GM18907 (cell line): ENCODE measurements at regions not wholly inside any gene's neighbourhood (a gene's known extent, or its start where the extent isn't known, plus 50 kb on each side); places are given as distances from the start of the nearest gene placed in this dataset.

ENCODE experiments used
- ATAC-seq: cut with Tn5 transposase; IDR thresholded peaks from one replicate; pipeline ENCODE4 v1.9.1; 2021; ENCODE audit warnings: mild to moderate bottlenecking, moderate library complexity; ENCODE audit not compliant: unreplicated experiment

DNA sequence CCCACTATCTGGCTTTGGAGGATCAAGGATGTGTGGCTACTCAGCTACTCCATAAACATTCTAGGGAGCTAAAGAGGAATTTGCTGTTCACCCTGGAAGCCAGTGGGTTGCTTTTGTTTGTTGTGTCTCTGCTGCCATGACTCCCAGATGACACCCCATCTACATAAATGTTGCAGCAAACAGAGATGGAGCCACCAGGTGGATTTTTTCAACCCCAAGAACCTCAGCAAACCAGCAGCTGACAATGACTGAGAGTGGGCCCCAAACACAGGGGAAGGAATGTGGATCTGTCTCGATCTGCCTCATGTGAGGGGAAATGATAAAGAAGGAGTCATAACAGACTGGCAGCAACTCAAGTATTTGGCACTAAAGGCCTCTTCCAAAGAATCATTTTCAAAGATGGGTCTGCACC lies 132.7 kb upstream of the TNC start:
- no peak for ATAC-seq

DNA sequence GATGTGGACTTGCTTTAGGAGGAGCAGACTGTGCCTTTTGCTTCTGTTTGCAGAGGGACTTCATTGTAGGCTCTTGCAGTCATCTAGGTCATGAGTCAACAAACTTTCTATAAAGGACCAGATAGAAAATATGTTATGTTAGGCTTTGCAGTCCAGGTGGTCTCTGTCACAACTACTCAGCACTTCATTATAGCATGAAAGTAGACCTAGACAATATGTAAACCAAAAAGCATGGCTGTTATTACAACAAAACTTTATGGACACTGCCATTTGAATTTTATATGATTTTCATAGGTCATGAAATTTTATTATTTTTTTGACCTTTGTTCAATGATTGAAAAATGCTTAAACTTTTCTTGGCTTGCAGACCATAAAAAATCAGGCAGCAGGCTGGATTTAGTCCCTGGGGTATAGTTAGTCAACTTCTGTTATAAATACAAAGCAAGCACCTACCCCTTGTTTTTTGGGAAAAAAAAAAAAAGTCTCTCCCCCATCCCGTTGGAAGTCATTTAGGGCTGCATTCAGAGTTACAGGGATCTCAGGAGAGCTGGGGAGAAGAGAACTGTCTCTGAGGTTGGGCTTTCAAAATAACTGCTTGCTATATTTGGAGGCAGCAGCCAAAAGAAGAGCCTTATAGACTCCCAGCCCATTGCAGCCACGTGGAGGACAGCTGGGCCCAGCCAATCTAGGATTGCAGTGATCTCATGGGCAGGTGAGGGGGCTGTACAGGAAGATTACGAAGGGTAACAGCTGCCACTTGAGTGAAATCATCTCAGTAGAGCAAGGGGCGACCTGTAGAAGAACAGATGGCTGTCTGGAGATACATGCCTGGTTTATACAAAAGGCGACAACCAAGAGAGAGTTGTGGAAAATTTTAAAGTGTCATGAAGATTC lies 136.6 kb upstream of the TNC start:
- ATAC-seq = no peak

DNA sequence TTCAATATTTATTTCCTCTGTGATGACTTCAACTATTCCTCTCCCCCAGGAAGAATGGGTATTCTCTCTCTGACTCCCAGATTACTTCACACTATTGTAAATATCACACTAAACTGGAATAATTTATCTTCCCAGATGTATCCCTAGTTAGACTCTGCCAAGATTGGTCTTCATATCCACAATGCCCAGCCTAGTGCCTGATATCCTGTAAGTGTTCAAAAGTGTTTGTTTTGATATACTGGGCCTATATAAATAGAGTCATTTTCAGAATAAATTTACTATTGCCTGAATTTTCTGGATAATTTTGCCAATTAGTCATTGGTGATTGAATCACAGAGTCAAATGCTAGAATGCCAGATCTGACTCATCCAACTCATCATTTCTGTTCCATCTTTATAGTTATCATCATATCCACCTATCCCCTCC lies 143.7 kb upstream of the TNC start:
- no peak for ATAC-seq

DNA sequence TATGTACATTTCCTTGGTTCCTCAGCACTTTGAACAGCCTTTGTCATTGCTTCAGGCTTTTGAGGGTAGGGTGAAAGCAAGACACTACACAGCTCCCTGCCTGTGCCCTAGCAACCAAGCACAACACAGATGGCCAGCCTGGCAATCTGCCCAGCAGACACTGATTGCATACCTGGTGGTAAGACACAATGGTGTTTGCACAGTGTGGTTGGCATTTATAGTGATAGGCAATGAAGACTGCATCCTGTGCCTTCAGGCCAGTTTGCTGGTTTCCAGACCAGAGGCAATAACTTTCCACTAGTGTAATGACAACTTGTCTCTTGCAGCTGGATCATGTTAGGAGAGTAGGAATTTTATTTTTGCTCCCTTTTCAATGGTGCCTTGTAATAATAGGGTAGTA lies 144.5 kb upstream of the TNC start:
- peak; percentile 77 for ATAC-seq

DNA sequence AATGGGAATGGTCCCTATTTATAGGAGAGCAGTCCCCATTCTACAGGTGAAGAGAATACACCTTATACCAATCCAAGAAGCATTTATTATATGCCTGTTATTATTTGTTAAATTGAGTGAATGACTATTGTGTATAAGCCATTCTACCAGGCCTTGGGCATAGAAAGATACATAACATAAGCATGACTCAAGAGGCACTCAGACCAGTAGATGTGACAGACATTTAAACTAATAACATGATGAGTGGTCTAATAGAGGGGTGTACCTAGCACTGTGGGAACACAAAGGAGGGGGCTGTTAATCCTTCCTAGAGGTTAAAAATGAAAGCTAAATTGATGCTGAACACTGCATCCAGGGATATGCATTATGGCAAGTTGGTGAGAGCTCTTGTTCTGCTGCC lies 145.0 kb upstream of the TNC start:
- no peak for ATAC-seq

DNA sequence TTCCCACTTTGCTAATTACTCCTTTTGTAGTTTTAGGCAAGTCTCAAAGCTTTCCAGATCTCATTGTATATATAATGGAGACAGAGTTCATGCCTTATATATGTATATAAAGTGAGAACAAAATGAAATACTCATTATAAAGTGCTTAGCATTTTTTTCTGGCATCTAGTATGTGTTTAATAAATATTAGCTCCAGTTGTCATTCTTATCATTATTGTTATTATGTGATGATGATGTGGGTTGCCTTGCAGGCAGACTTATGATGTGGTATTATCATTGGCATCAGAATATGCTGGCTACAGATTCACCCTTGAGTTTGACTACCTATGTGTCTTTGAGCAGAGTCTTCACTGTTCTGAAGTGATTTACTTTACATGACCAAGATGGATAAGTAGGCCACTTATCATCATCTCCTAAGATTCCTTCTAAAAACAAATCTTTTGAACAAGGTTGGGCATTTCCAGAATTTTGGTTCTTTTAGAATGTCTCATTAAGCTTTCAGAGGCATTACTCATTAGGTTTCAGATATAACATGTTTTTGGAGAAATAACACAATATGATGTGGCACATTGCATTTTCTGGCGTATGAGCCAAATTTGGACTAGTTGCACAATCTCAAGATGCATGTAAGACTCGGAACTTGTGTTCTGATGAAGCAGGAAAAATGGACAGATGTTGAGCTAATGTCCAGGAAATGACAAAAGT lies 145.6 kb upstream of the TNC start:
- ATAC-seq = no peak

DNA sequence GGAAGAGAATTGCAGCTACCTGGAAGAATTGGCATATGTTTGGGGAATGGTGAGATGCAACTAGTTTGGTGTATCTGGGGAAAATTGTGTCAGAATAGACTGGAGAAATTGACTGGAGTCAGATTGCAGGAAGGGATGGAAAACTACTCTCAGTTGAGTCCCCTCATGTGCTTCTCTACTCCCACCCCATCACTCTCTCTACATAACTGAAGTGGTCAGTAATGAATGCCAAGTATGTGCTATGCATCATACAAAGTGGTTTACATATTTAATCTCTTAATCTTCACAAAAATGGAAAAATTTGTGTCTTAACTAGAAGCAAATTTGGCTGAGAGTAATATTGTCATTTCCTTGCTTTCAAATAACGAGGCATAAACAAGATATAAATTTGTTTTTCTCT lies 146.4 kb upstream of the TNC start:
- ATAC-seq = no peak

DNA sequence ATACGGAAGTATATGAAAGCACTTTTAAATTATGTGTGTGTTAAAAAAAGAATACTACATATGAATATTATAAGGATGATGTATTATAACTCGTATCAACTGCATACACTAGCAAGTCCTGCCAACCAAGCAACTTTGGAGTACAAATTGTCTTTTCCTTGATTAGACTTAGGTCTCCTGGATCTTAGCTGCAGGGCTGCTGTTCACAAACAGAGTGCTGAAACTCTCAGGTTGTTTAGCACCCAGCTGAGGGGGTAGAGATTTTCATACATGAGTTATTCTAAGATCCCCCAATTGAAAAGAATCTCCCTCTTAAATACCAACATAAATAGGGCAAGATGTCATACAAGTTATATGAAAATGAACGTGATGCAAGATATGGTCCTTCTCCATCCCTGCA lies 149.8 kb upstream of the TNC start:
- no peak for ATAC-seq

DNA sequence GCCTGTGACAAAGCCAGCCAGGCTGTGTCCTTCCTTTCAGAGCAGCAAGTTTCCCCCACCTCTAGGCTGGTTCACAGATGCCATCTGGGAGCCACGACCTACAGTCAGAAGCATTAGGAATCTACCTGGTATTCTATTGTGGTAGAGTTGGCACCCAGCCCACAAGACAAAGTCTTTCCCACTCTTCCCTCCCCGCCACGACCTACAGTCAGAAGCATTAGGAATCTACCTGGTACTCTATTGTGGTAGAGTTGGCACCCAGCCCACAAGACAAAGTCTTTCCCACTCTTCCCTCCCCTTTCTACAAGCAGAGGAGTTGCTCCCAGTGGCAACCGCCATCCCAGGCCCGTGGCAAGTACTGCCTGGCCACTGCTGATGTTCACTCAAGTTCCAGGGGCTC lies 157.8 kb upstream of the TNC start:
- no peak for ATAC-seq

DNA sequence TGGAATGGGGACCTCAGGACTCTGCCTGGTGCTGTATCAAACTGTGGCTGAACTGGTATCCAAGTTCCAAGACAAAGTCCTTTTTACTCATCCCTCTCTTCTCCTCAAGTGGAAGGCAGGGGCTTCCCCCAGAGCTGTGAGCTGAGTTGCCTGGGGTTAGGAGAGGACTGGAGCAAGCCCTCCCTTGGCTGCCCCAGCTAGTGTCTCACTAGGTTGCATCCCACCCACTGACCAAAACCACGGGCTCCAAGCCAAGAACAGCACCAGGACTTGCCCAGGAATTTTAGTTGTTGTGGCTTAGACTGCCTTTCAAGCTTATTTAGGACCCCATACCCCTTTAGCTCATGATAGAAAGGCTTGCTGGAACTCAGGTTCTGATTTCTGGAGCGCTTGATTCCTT lies 158.7 kb upstream of the TNC start:
- no peak for ATAC-seq

DNA sequence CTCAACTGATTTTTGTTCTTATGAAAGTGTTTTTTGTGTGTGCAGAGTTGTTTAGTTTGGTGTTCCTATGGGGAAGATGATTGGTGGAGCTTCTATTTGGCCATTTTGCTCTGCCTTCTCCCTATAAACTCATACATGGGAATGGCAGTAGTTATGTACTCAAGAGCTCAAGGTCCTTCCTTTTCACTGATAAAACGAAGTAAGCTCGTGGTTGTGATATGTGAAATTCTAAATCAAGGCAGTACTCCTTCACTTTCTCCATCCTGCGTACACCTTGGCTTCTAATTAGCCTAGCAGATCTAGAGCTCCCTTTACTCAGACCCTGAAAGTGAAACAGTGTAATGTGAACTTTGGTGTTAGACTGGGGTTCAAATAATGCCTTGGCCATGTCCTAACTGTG lies 159.3 kb upstream of the TNC start:
- no peak for ATAC-seq

DNA sequence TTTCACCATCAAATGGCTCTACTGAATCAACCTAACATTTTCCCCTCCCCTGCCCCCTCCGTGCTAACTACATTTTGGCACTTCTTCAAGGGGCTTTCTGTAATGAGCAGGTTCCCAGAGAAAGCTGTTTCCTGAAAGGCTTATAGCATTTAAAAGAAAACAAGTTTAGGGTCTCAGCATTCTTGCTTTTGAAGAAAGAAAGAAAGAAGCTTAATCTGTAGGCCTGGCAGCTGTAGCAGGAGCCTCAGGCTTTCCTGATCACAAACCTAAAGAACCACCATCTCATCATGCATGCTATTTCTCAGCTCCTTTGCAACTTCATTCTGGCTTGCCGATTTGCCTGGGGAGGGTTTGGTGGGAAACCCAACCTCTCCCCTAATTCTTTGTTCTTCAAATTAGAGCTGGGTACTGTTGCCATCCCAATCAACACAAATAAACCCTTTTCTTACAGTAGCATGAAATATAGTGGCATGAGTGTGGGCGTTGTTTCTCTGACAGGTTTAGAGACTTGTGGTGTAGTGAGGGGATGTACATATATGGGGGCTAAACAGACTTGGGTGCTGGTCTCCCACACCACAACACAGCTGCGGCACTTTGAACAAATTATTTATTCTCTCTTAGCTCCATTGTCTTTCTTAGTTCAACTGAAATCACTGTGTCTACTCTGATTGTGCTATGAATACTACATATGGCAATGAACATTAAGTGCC lies 160.5 kb upstream of the TNC start:
- ATAC-seq = no peak

DNA sequence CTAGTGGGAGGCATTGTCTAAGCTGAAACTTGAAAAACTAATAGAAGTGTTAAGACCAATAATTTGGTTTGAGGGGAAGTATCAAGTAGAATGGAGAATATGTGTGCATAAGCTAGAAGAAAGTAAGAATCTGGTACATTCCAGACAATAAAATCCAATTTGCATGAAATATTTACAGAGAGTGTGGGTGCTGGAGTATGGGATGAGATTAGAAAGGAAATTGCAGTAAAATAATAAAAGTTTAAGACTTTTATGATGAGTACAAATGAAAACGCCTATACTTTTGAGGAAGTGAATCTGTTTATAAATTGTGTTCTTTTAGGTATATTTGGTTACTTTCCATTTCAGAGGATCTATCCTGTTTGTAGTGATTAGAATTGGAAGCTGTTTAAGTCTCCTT lies 165.4 kb upstream of the TNC start:
- ATAC-seq = no peak

DNA sequence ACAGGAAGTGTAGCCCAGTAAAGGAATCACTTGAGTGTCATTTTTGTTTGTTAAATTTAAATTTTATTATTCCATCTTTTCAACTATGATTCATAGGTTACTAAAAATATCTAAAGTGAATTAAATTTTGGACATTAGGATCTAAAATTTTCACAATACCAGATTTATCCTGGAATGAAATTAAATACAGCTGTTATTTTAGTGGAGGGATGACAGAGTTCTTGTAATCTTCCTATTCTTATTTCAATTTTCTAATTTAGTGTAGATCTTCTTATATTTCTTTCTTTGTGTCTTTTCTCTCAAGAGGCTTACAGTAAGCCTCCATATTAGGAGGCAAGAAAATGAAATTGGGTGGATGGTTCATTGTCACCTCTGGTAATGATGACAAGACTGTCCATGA lies 167.9 kb upstream of the TNC start:
- ATAC-seq = no peak

DNA sequence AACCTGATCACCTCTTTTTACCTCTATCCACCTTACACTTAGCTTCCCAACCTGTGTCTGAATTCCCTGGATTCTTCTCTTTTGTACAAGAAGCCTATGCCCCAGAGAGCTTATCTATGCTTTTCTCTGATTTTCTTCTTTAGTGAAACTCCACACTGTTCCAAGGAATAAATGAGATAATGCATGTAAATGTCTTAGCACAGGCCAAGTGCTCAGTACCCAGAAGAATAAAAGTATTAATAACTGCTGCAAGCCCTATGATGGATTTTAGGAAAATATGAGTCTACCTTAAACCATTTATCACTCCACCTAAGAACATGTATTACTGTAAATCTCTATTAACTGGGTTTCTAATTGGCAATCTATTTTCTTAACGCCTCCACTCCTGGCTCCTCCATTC lies 168.5 kb upstream of the TNC start:
- no peak for ATAC-seq

DNA sequence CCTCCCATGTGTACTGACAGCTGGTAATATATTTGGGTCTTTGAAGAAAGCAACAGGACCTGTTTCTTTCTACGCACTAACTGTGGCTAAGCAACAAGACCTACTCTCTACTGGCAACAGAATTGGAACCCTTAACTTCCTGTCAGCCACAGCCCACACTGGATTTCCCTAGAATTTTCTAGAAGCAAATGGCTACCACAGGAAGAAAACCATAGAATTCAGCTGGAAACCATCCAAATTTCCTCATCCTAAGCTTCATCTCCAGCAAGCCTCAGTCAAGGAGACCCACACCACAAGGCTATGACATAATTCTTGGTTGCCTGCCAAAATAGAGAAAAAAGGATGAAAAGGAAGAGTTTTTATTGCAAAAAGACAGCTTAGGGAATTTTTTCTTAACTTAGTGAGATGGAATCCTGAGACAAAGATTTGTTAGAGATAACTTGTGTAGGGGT lies 171.8 kb upstream of the TNC start:
- ATAC-seq = no peak

DNA sequence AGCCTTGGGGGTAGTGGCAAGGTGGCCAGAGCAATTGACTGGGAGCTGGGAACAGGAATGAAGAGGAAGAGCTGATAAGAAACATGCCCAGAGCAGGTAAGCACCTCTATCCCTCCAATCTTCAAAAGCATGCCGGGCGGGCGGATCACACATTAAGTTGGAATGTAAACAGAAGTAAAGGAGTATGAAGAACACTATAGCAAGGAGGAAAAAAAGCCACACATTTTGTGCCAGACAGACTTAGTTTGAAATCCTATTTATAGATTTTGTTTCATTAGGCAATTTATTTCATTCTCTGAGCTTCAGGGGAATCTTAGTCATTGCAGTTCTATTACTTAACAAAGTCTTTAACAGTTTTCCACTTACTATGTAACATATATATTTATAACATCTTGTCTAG lies 173.9 kb upstream of the TNC start:
- no peak for ATAC-seq

DNA sequence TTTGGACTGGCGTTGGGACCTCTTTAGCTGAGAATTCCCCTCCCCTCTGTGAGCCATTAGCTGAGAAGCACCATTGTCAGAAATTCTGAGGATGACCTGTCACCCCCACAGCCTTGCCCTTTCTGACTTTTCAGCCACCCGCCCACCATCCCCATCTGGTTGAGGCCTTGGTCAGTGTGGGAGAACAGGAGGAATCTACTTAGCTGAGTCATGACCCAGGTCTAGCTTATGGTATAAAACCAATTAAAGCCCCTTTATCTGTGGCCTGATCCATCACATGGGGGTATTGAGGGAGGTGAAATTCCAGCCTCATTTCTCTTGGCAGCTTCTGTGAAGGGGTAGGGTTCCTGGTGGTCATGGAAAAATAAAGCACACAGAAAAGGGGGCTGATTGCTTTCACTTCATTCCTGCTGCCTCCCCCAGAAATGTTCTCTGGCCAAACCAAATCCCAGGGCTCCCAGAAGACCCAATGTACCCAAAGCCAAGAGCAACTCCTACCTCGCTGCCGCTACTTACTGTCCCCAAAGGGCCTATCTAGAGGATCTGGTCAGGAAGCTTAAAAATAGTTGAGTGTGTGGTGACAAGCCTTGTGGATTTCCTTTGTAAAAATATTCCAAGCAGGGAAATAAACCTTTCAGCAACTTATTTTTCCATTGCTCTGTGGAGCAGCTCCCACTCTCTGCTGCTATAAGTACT lies 174.8 kb upstream of the TNC start:
- ATAC-seq = no peak

DNA sequence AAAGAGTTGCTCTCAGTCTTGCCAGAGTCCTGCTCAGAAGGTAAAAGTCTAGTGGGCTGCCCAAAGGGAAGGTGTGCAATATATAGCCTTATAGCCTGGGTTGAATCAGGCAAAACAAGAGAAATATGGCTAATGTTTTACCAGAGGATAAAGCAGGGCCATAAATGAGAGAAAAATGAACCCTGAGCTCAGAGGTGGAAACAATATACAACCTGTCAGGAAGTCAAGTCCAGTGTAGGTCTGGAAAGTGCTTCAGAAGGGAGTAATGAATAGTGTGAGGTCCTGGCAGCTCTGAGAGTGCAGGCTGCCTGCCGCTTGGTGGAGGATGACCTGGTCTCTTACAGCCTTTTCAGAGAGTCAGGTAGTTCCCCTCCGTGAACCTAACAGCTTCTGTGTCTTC lies 177.8 kb upstream of the TNC start:
- no peak for ATAC-seq

DNA sequence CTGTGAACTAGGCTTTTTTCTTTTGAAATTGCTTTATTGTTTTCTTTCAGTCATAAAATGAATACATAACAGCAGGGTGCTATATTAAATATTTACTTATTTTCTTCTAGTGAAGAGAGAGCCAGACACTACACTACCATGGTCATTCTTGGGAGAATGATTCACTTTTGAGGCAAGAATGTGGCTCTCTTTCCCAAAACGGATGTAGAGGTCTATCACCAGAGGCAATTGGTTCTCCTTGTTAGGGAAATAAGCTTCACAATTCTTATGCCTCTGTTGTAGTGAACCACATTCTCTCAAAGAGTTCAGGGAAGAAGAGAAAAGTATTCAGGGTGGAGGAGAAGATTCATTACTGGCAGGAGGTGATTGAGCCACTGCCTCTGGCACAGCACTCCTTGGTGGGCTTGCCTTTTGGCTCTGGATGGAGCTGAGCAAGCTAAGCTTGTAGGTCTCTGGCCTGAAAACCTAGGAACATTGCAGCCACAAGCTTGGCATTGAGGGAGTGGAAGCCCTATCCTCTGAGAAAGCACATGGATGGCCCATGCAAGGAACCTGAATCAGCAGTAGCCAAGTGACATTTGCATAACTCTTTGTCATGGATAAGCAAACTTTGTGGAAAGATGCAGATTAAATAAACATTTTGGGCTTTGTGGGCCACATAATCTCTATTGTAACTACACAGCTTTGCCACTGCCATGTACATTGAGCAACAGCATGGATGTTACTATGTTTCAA lies 179.0 kb upstream of the TNC start:
- ATAC-seq = no peak
